Glutamatergic neuron (in vitro differentiated cells): ENCODE measurements at regions not wholly inside any gene's neighbourhood (a gene's known extent, or its start where the extent isn't known, plus 50 kb on each side); places are given as distances from the start of the nearest gene placed in this dataset.

Experiments
- DNase-seq: peaks from one replicate; pipeline ENCODE4 v3.0.0; 2022
- H3K27ac Mint-ChIP-seq: one replicate; pipeline ENCODE4 v1.8.0; 2020; ENCODE audit warnings: mild to moderate bottlenecking, mixed read lengths, inconsistent platforms; ENCODE audit not compliant: unreplicated experiment
- H3K27me3 Mint-ChIP-seq: one replicate; pipeline ENCODE4 v1.8.0; 2020; ENCODE audit warnings: mild to moderate bottlenecking, moderate library complexity, mixed read lengths, inconsistent platforms; ENCODE audit not compliant: unreplicated experiment
- H3K36me3 Mint-ChIP-seq: one replicate; pipeline ENCODE4 v1.8.0; 2020; ENCODE audit warnings: mild to moderate bottlenecking, mixed read lengths, inconsistent platforms; ENCODE audit not compliant: unreplicated experiment
- H3K4me1 Mint-ChIP-seq: one replicate; pipeline ENCODE4 v1.8.0; 2020; ENCODE audit warnings: mild to moderate bottlenecking, low read depth, mixed read lengths, inconsistent platforms; ENCODE audit not compliant: unreplicated experiment
- H3K4me3 Mint-ChIP-seq: one replicate; pipeline ENCODE4 v1.8.0; 2020; ENCODE audit warnings: mild to moderate bottlenecking, mixed read lengths, inconsistent platforms; ENCODE audit not compliant: unreplicated experiment
- H3K9me3 Mint-ChIP-seq: one replicate; pipeline ENCODE4 v1.8.0; 2020; ENCODE audit warnings: mild to moderate bottlenecking, moderate library complexity, mixed read lengths, inconsistent platforms; ENCODE audit not compliant: unreplicated experiment
- CTCF ChIP-seq: fragments of 200-600 bp; sonication (generic); IDR thresholded peaks from one replicate; pipeline ENCODE4 v1.5.0; 2021; ENCODE audit not compliant: partially characterized antibody, unreplicated experiment

DNA sequence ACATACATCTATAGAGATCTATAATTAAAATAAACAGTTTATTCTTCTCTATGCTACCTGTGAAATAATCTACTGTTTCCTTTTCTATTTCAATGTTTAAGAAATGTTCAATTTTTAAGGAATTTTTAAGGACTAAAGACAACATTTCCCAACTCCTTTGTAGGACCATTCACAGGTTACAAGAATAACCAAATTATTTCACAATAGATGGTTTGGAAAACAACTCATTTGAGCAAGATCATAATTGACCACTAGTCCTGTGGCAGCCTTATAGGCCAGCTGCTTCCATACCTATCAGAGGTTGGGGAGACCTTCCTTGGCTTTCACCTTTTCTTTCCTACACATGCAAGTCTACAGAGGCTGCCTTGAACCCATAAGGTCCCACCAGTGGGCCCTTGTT is 193.7 kb downstream of the TTC39B start:
- no peak overlapping the region for H3K4me3 Mint-ChIP-seq
- no peak overlapping the region for H3K27ac Mint-ChIP-seq
- H3K9me3 Mint-ChIP-seq, result no peaks in the 10 kb centered on the region
- no peaks in the 10 kb centered on the region for H3K4me1 Mint-ChIP-seq
- TF ChIP-seq CTCF, result peak; percentile 10
- DNase-seq, result no peak
- H3K36me3 Mint-ChIP-seq, result no peaks in the 10 kb centered on the region
- no peaks in the 10 kb centered on the region for H3K27me3 Mint-ChIP-seq

GRCh38 chr9:15111071-15111470 is 195.9 kb downstream of the TTC39B start:
- Mint-ChIP-seq H3K4me3 (no peak overlapping the region), H3K36me3 (peaks cover 8% of the 10 kb centered on the region), H3K4me1 (no peaks in the 10 kb centered on the region), H3K9me3 (peaks cover 3% of the 10 kb centered on the region), H3K27ac (no peak overlapping the region), H3K27me3 (no peaks in the 10 kb centered on the region)
- no peak for DNase-seq
- no peak for TF ChIP-seq CTCF

GRCh38 chr9:15104826-15105420 is 194.7 kb upstream of the FREM1 start:
- peak; percentile 75 for TF ChIP-seq CTCF
- Mint-ChIP-seq H3K36me3 (peaks cover 8% of the 10 kb centered on the region), H3K27me3 (no peaks in the 10 kb centered on the region), H3K4me1 (no peaks in the 10 kb centered on the region), H3K27ac (no peak overlapping the region), H3K4me3 (no peak overlapping the region), H3K9me3 (peaks cover 3% of the 10 kb centered on the region)
- DNase-seq, result peak; percentile 21

- Mint-ChIP-seq H3K27ac (no peak overlapping the region), H3K4me3 (no peak overlapping the region), H3K36me3 (peaks cover 8% of the 10 kb centered on the region), H3K9me3 (peaks cover 3% of the 10 kb centered on the region), H3K27me3 (no peaks in the 10 kb centered on the region), H3K4me1 (no peaks in the 10 kb centered on the region)
- no peak for TF ChIP-seq CTCF
- DNase-seq, result no peak
Observed at GRCh38 chr9:15103290-15103689, 193.1 kb upstream of the FREM1 start.

DNA sequence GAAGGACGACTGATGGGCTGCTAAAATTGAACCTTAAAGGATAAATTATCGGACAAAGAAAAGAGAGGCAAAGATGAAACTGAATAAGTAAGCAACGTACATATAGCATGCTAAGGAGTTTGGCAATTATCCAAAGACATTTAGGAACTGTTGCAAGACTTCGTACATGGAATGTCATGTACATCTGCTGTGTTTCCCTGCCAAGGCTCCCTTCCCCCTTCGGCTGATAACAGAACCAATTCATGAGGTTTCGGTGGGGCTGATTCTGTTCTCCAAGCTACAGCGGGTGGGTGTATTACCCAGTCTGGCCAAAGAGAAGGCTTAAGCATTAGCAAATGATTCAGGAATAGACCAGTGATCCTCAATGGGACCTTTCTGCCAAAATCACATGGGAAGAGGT is 190.9 kb upstream of the FREM1 start:
- Mint-ChIP-seq H3K27me3 (no peaks in the 10 kb centered on the region), H3K27ac (no peak overlapping the region), H3K4me1 (no peaks in the 10 kb centered on the region)

More for the DNA sequence above, 190.9 kb upstream of the FREM1 start:
- DNase-seq, result no peak
- no peak overlapping the region for H3K4me3 Mint-ChIP-seq
- H3K9me3 Mint-ChIP-seq, result no peaks in the 10 kb centered on the region
- no peak for TF ChIP-seq CTCF
- no peaks in the 10 kb centered on the region for H3K36me3 Mint-ChIP-seq
